ENCODE measurements at regions not wholly inside any gene's neighbourhood (a gene's known extent, or its start where the extent isn't known, plus 50 kb on each side); places are given as distances from the start of the nearest gene placed in this dataset.

DNA sequence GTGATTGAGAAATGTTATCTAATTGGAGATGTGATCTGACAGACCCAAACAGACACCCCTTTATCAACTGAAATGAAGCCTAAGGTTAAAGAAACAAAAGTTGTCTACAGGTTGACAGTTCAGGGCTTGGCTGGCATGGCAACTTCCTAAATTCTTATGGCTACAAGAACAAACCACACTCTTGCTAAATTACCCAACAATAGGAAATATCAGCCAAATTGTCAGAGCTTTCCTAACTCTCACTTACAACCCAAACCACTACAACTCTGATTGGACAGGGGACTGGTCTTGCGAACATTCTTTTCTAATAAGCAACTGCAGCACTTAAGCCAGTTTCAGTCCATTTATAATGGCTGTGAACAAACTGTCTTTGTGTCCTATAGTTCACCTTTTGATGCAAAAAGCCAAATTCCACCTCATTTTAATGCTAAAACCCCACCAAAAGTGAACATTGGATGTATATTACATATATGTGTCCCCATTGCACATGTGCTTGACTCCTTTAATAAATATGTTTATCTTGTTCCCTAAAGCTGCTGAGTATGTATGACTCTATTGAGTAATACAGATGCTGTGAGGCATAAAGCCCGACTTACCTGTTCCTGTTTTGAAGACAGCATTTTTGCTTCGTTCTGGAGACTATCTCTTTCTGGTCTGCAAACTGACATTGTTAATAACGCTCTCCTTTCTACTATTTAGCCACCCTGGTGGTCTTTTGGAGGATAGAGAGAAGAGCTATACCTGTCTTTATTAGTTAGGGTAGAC is 101.3 kb upstream of the HMCN1 start:
- no peak overlapping the region for H4K5ac ChIP-seq (ENCODE audit: low read depth, low read length)
- H3K14ac ChIP-seq (replicated peaks; ENCODE audit: low read depth, low read length), result no peak overlapping the region
- H3K27me3 ChIP-seq (ENCODE audit: control insufficient read depth, insufficient read depth, low read length), result no peaks in the 10 kb centered on the region; the same call in 1 of the 2 replicates
- no peak overlapping the region for H4K8ac ChIP-seq (ENCODE audit: low read depth in 2 of 2, low read length in 2 of 2)
- no peak overlapping the region for H2BK5ac ChIP-seq (ENCODE audit: low read depth, low read length, poor library complexity, severe bottlenecking)
- no peaks in the 10 kb centered on the region; the same call in 1 of the 2 replicates for H3K4me1 ChIP-seq (ENCODE audit: control insufficient read depth, insufficient read depth, low read length)
- CTCF ChIA-PET, result no interaction called here
- no peak overlapping the region for H2AK5ac ChIP-seq (ENCODE audit: low read depth, low read length)
- no peak overlapping the region for H2BK120ac ChIP-seq (ENCODE audit: low read depth, low read length)
- intact Hi-C loops (cut with micrococcal nuclease), result no loop called here
- no peak overlapping the region for H3K9ac ChIP-seq (ENCODE audit: low read depth, low read length)
- H2AK9ac ChIP-seq (replicated peaks; ENCODE audit: low read depth, low read length, poor library complexity), result no peak overlapping the region
- in situ Hi-C loops (cut with MboI; ENCODE audit: low sequenced_read_pairs), result no loop called here
- H3K79me1 ChIP-seq (ENCODE audit: low read depth in 1 of 2, low read length in 2 of 2), result no peaks in the 10 kb centered on the region
- no peak overlapping the region for H3K4ac ChIP-seq (ENCODE audit: low read depth, low read length)
- no peak overlapping the region for H3K18ac ChIP-seq (ENCODE audit: low read depth, low read length)
- H3K23ac ChIP-seq (ENCODE audit: low read depth, low read length), result no peak overlapping the region
- H3K9me3 ChIP-seq (ENCODE audit: control insufficient read depth, insufficient read depth, low read length), result no peaks in the 10 kb centered on the region; the same call in 1 of the 2 replicates
- H3K56ac ChIP-seq (ENCODE audit: extremely low read depth, insufficient read depth, low read length), result no peak overlapping the region
- POLR2A ChIA-PET (ENCODE audit: unreplicated experiment), result interaction anchor here (0.5 kb wide), 1 partner anchor 14 kb away, joined by 9 read pairs; no protein-coding TSS in a partner anchor
- no peak overlapping the region for H3K4me3 ChIP-seq (ENCODE audit: insufficient read depth, low read depth, low read length)
- ATAC-seq (ENCODE audit: low read depth), result peak; percentile 62
- no peak overlapping the region for H3K4me2 ChIP-seq (ENCODE audit: low read depth, low read length)
- peak; percentile 34 for DNase-seq
- dilution Hi-C loops (cut with HindIII; ENCODE audit: low sequenced_read_pairs, unreplicated experiment), result no loop called here
- H2AFZ ChIP-seq (replicated peaks; ENCODE audit: low read length, poor library complexity), result no peak overlapping the region
- no peaks in the 10 kb centered on the region for H4K20me1 ChIP-seq (ENCODE audit: insufficient read depth, low read length)
- no CpG with 5 or more reads among the region's 4 CpGs for WGBS, 2 experiments (ENCODE audit: extremely low coverage in 2 of 2, insufficient read length in 1 of 2)
- H3K36me3 ChIP-seq (ENCODE audit: control insufficient read depth, insufficient read depth, low read length), result no peaks in the 10 kb centered on the region
- H4K91ac ChIP-seq (ENCODE audit: insufficient read depth, low read depth, low read length), result no peak overlapping the region
- H2BK15ac ChIP-seq (ENCODE audit: low read depth, low read length), result no peak overlapping the region
- H3K27ac ChIP-seq (ENCODE audit: insufficient read depth, low read length), result no peak overlapping the region
- no peaks in the 10 kb centered on the region for H3K9me1 ChIP-seq (ENCODE audit: insufficient read depth, low read length)
- H2BK20ac ChIP-seq (ENCODE audit: low read depth, low read length), result no peak overlapping the region
- TF ChIP-seq RCOR1 (IDR thresholded peaks at IDR 0.05; ENCODE audit: insufficient replicate concordance, low read length) (no peak), FOS (IDR thresholded peaks at IDR 0.05; ENCODE audit: low read depth, low read length) (no peak), NFE2L2 (IDR thresholded peaks at IDR 0.05; ENCODE audit: low read depth, low read length) (no peak), RAD21 (IDR thresholded peaks at IDR 0.05; ENCODE audit: low read length) (no peak), CEBPB (IDR thresholded peaks at IDR 0.05; ENCODE audit: low read depth, low read length) (no peak), MAFK (IDR thresholded peaks at IDR 0.05; ENCODE audit: low read depth, low read length) (no peak), USF2 (IDR thresholded peaks at IDR 0.05; ENCODE audit: low read depth, low read length) (no peak), MAZ (IDR thresholded peaks at IDR 0.05; ENCODE audit: borderline replicate concordance, low read depth, low read length) (no peak), CHD1 (IDR thresholded peaks at IDR 0.05; ENCODE audit: low read depth, low read length) (no peak)
- TF ChIP-seq, protein P1, sequence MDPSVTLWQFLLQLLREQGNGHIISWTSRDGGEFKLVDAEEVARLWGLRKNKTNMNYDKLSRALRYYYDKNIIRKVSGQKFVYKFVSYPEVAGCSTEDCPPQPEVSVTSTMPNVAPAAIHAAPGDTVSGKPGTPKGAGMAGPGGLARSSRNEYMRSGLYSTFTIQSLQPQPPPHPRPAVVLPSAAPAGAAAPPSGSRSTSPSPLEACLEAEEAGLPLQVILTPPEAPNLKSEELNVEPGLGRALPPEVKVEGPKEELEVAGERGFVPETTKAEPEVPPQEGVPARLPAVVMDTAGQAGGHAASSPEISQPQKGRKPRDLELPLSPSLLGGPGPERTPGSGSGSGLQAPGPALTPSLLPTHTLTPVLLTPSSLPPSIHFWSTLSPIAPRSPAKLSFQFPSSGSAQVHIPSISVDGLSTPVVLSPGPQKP (IDR thresholded peaks at IDR 0.05; ENCODE audit: borderline replicate concordance, low read depth, low read length), result no peak
- BruUV-seq (replicated peaks), result no TSS peak

Measured in IMR-90 (cell line).